Fibroblast of villous mesenchyme (primary cell): ENCODE measurements at regions not wholly inside any gene's neighbourhood (a gene's known extent, or its start where the extent isn't known, plus 50 kb on each side); places are given as distances from the start of the nearest gene placed in this dataset.

Source experiments
- DNase-seq: peaks from one replicate; pipeline ENCODE4 v3.0.0-alpha.2; 2010; ENCODE audit warnings: low read depth
- H3K4me3 ChIP-seq: 2 replicates; pipeline ENCODE4 v1.5.1; 2011; ENCODE audit warnings: low read depth, mild to moderate bottlenecking, low read length
- CTCF ChIP-seq: IDR thresholded peaks from 2 replicates; pipeline ENCODE4 v1.5.1; 2012; ENCODE audit warnings: low read depth, mild to moderate bottlenecking, low read length; ENCODE audit not compliant: insufficient read depth

- no peak overlapping the region for H3K4me3 ChIP-seq
- no peak for TF ChIP-seq CTCF
- DNase-seq, result no peak
Measured at GRCh38 chrX:124497386-124497785, 151.0 kb downstream of the SH2D1A start.

DNA sequence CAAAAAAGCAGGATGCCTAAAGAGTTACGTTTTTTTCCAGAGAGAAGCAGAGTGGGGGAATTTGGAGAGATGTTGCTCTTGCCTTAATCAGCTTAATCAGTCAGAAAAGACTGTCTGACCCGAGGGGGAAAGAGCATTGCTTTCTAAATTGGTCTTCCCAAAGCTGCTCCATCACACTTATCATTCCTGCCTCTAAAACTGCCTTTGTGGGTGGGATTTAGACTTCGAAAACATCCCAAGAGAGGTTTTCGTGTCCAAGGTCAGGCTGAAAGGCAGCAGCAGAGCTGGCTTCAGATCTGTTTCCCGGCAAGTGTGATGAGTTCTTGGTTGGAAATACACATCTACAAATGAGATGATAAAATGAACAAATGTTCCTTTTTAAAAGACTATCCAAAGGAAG is 155.2 kb downstream of the SH2D1A start:
- DNase-seq, result no peak
- TF ChIP-seq CTCF, result no peak
- H3K4me3 ChIP-seq, result no peak overlapping the region

DNA sequence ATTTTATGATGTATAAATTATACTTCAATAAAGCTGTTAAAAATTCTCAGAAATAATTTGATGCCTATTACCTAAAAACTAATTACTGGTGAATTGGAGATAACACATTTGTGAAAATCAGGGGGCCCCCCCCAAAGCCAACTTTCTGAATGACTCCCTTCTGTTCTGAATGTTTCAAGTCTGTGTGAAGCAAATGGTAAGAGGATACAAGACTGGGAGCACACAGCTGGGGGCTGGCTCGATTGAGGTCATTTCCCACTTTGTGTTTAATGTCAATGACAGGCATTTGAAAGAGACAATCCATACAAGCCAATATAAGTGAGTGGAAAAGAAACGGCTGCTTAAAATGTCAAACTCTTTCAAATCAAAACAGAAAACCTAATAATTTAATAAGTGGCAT is 155.8 kb downstream of the SH2D1A start:
- TF ChIP-seq CTCF, result no peak
- H3K4me3 ChIP-seq, result no peak overlapping the region
- no peak for DNase-seq

DNA sequence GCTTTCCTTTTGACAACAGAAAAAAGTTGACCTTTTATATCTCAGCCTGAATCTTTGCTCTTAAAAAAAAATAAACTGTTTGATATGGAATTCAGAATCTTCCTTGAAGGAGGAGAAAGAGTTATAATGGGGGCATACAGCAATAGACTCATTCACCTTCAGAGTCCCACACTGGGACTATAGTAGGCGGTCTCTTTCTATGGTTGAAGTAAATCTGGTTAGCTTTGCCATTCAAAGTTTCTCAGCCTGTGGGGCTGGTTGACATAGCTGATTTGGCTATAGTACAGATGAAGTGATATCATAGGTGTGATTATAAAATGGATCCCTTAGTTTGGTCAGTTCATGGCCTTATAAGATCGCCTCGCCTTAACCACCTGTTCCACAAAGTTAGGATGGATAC is 156.2 kb downstream of the SH2D1A start:
- TF ChIP-seq CTCF, result no peak
- no peak for DNase-seq
- H3K4me3 ChIP-seq, result no peak overlapping the region

DNA sequence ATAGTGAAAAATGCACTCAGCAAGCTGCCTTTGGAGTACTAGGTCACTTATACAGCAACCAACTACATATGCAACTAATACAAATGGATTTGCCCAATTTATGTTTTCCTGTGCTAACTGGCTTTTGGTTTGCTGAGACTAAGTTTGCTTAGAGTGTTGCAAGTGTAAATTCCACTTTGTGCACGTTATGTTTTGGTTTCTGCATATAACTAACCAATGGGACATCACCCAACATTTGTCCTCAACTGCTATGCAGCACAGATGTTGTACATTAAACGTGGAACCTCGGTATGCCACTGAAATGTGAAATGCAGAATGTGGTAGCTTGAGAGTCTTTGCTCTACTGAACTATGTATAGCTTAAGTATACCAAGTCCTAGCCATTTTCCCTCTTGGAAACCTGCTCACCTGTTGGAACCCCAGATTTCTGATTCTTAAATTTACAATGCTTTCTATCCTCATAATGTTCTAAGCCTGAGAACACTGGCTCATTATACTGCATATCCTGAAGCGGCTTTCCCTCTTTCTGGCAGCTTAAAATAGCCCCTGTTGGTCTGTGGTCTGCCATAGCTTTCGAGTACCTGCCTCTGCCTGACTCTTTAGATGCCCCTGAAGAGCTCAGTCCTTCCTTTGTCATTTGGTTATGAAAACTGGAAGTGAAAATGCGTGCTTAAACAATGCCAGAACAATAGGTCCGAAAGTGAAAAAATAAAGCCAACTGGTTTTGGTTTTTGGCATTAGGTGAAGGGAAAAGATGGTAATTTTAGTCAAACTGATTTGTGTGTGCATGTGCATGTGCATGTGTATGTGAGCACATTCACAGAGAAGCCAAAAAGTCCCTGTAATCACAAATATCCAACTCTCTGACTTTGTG is 158.0 kb downstream of the SH2D1A start:
- no peak overlapping the region for H3K4me3 ChIP-seq
- TF ChIP-seq CTCF, result no peak
- DNase-seq, result no peak

DNA sequence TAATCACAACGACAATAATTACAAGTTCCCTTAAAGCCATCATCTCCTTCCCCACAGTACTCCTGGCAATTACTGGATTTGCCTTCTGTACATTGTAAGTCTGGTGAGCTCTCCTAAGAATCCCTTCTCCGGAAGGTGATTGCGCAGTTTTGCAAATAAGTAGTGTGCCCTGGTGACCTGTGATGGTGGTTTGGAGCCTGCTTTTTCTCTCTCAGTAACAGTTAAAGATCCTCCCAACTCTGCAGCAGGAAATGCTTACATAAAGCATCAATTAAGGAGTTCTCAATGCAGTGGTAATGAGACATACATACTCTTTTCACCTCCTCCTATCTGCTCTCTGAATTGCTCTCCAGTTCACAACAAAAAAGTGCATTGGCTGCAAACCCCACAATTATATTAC is 159.7 kb downstream of the SH2D1A start:
- no peak overlapping the region for H3K4me3 ChIP-seq
- no peak for TF ChIP-seq CTCF
- peak; percentile 10 for DNase-seq

DNA sequence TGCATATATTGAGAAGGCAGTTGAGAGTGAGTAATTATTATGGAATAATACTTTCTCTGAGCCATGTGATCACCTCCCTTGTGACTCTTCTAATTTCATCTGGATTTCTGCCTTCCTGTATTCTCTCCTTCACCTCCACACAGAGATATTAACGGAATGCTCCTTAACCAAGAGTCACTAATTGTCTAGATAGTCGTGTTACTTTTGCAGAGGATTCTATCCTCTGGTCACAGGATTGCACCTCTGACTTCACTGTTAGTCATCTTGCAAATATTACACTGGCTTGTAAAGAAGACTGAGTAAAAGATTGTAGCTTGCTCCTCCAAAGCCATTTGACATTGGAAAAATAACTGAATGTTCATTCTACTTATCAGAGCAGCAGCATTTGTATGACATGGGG is 160.9 kb downstream of the SH2D1A start:
- TF ChIP-seq CTCF, result no peak
- no peak for DNase-seq

More for the DNA sequence above, 160.9 kb downstream of the SH2D1A start:
- H3K4me3 ChIP-seq, result no peak overlapping the region
